Occipital lobe (tissue), 1 donor: ENCODE measurements at regions not wholly inside any gene's neighbourhood (a gene's known extent, or its start where the extent isn't known, plus 50 kb on each side); places are given as distances from the start of the nearest gene placed in this dataset.
A peak's percentile ranks its signal among the peaks of the same experiment; 100 is the strongest.

Experiments
- DNase-seq: peaks from one replicate; lab custom pipeline; 2025; lab: John Stamatoyannopoulos, UW

GRCh38 chr6:92169506-92169905, 1249.9 kb downstream of the EPHA7 start:
- DNase-seq = no peak

- DNase-seq = no peak
These were observed 1252.7 kb downstream of the EPHA7 start for GRCh38 chr6:92166666-92167065.

GRCh38 chr6:92161953-92162352, 1257.4 kb downstream of the EPHA7 start:
- no peak for DNase-seq

GRCh38 chr6:92160226-92160625, 1259.1 kb downstream of the EPHA7 start:
- DNase-seq = no peak

GRCh38 chr6:92159046-92159445, 1260.3 kb downstream of the EPHA7 start:
- DNase-seq = no peak

- DNase-seq = no peak
These were observed 1268.8 kb downstream of the EPHA7 start for GRCh38 chr6:92150553-92150952.

GRCh38 chr6:92147246-92147645, 1272.1 kb downstream of the EPHA7 start:
- DNase-seq = no peak

GRCh38 chr6:92139601-92140000, 1279.8 kb downstream of the EPHA7 start:
- DNase-seq = no peak

GRCh38 chr6:92132957-92133356, 1286.4 kb downstream of the EPHA7 start:
- DNase-seq = no peak

GRCh38 chr6:92132457-92132856, 1286.9 kb downstream of the EPHA7 start:
- DNase-seq = no peak

- no peak for DNase-seq
These were observed 1288.4 kb downstream of the EPHA7 start for GRCh38 chr6:92130944-92131343.

GRCh38 chr6:92126983-92127382, 1292.4 kb downstream of the EPHA7 start:
- no peak for DNase-seq

- no peak for DNase-seq
These were observed 1293.3 kb downstream of the EPHA7 start for GRCh38 chr6:92126088-92126487.

GRCh38 chr6:92125681-92126080, 1293.7 kb downstream of the EPHA7 start:
- no peak for DNase-seq

- DNase-seq = peak; percentile 3
These were observed 1295.1 kb downstream of the EPHA7 start for GRCh38 chr6:92124200-92124651.

GRCh38 chr6:92122746-92123145, 1296.6 kb downstream of the EPHA7 start:
- no peak for DNase-seq

GRCh38 chr6:92121228-92121627, 1298.1 kb downstream of the EPHA7 start:
- DNase-seq = no peak

GRCh38 chr6:92117800-92118199, 1301.6 kb downstream of the EPHA7 start:
- DNase-seq = no peak

- DNase-seq = peak; percentile 0
These were observed 1304.6 kb downstream of the EPHA7 start for GRCh38 chr6:92114797-92115196.

GRCh38 chr6:92114091-92114675, 1305.2 kb downstream of the EPHA7 start:
- no peak for DNase-seq

- DNase-seq = no peak
These were observed 1308.0 kb downstream of the EPHA7 start for GRCh38 chr6:92111386-92111785.

GRCh38 chr6:92110403-92110802, 1309.0 kb downstream of the EPHA7 start:
- DNase-seq = no peak

GRCh38 chr6:92109956-92110355, 1309.4 kb downstream of the EPHA7 start:
- DNase-seq = no peak

GRCh38 chr6:92109256-92109655, 1310.1 kb downstream of the EPHA7 start:
- no peak for DNase-seq
